OCI-LY1 (cell line): ENCODE measurements at regions not wholly inside any gene's neighbourhood (a gene's known extent, or its start where the extent isn't known, plus 50 kb on each side); places are given as distances from the start of the nearest gene placed in this dataset.

ENCODE experiments used
- CTCF ChIP-seq: fragments of 200-600 bp; sonication (generic), shearing (Covaris generic); IDR thresholded peaks from 2 replicates; pipeline ENCODE4 v1.5.1; 2017; ENCODE audit warnings: mild to moderate bottlenecking, antibody characterized with exemption, low read length, moderate library complexity, mixed read lengths
- EZH2 ChIP-seq: fragments of 200-600 bp; sonication (generic), shearing (Covaris generic); IDR thresholded peaks from 2 replicates; pipeline ENCODE4 v1.8.0; 2017; ENCODE audit warnings: borderline replicate concordance, mixed run types, mild to moderate bottlenecking, antibody characterized with exemption, low read length, moderate library complexity, mixed read lengths

GRCh38 chr1:4564051-4564450 lies 90.4 kb upstream of the AJAP1 start:
- TF ChIP-seq CTCF: no peak
- no peak for TF ChIP-seq EZH2
